H1 (cell line): ENCODE measurements at regions not wholly inside any gene's neighbourhood (a gene's known extent, or its start where the extent isn't known, plus 50 kb on each side); places are given as distances from the start of the nearest gene placed in this dataset.

Experiments
- CTCF ChIA-PET: fragments of 300-600 bp; sonication (Branson Sonifier 250); formaldehyde crosslinking; loops from one replicate; lab custom pipeline; 2021; ENCODE audit not compliant: partially characterized antibody; lab: Charles Lee
- POLR2A ChIA-PET: fragments of 300-600 bp; sonication (Branson Sonifier 250); formaldehyde crosslinking; loops from one replicate; lab custom pipeline; 2021; ENCODE audit warnings: inconsistent platforms; ENCODE audit not compliant: partially characterized antibody; lab: Charles Lee
- DNase-seq, 2 experiments: peaks; one replicate each; pipeline versions ENCODE4 v3.0.0 to v3.0.0-alpha.2; 2010 to 2022; ENCODE audit warnings: low spot score in 2 of 2, low read depth in 1 of 2, mixed read lengths in 1 of 2
- FAIRE-seq: peaks from 2 replicates; lab custom pipeline; 2011; peaks lifted over from hg19 to GRCh38; lab: Jason Lieb, UNC
- H2AFZ ChIP-seq: 2 replicates; pipeline ENCODE4 v1.8.1; 2012; ENCODE audit warnings: low read length, inconsistent platforms
- H2AK5ac ChIP-seq: 2 replicates; pipeline ENCODE4 v1.6.1; 2013; ENCODE audit warnings: low read depth, low read length
- H2BK120ac ChIP-seq: replicated peaks from 2 replicates; pipeline ENCODE3; 2013; ENCODE audit warnings: low read depth, low read length, inconsistent platforms
- H2BK12ac ChIP-seq: 2 replicates; pipeline ENCODE4 v1.6.1; 2013; ENCODE audit warnings: low read depth, low read length
- H2BK15ac ChIP-seq: 2 replicates; pipeline ENCODE4 v1.6.1; 2013; ENCODE audit warnings: low read length
- H2BK20ac ChIP-seq: 2 replicates; pipeline ENCODE4 v1.6.1; 2013; ENCODE audit warnings: low read length
- H2BK5ac ChIP-seq: 2 replicates; pipeline ENCODE4 v1.6.1; 2013; ENCODE audit warnings: low read depth, low read length
- H3K14ac ChIP-seq: 2 replicates; pipeline ENCODE4 v1.6.1; 2013; ENCODE audit warnings: inconsistent platforms; ENCODE audit not compliant: insufficient read length
- H3K18ac ChIP-seq: 2 replicates; pipeline ENCODE4 v1.6.1; 2013; ENCODE audit warnings: low read length; ENCODE audit errors: extremely low read depth
- H3K23ac ChIP-seq: 2 replicates; pipeline ENCODE4 v1.6.1; 2013; ENCODE audit warnings: inconsistent platforms; ENCODE audit not compliant: insufficient read length
- H3K23me2 ChIP-seq: 2 replicates; pipeline ENCODE4 v1.6.1; 2013; ENCODE audit warnings: low read depth, low read length
- H3K27ac ChIP-seq: 2 replicates; pipeline ENCODE4 v1.6.1; 2011; ENCODE audit warnings: low read depth, low read length, inconsistent platforms
- H3K27me3 ChIP-seq, 4 experiments: replicated peaks in 1 of 4; 1 replicate in 1 of 4; 2 replicates in 3 of 4; pipeline versions ENCODE4 v1.6.1 to v1.8.1; 2011 to 2013; ENCODE audit warnings: low read length in 3 of 4, mild to moderate bottlenecking in 3 of 4, inconsistent platforms in 2 of 4, mixed read lengths in 2 of 4, moderate library complexity in 1 of 4; ENCODE audit not compliant: control insufficient read depth in 3 of 4, insufficient read depth in 3 of 4; ENCODE audit errors: extremely low read depth in 1 of 4
- H3K36me3 ChIP-seq, 4 experiments: 2 replicates each; pipeline versions ENCODE4 v1.6.1 to v1.8.1; 2011 to 2013; ENCODE audit warnings: mild to moderate bottlenecking in 4 of 4, low read length in 3 of 4, moderate library complexity in 2 of 4, control low read depth in 1 of 4, inconsistent platforms in 1 of 4; ENCODE audit not compliant: insufficient read depth in 4 of 4, control insufficient read depth in 2 of 4
- H3K4ac ChIP-seq: replicated peaks from 2 replicates; pipeline ENCODE3; 2013; ENCODE audit warnings: low read length, low read depth, mixed read lengths, inconsistent platforms; ENCODE audit not compliant: insufficient read length
- H3K4me1 ChIP-seq, 4 experiments: replicated peaks in 1 of 4; 1 replicate in 1 of 4; 2 replicates in 3 of 4; pipeline versions ENCODE4 v1.6.1 to v1.8.1; 2011 to 2013; ENCODE audit warnings: low read length in 3 of 4, inconsistent platforms in 2 of 4, mixed read lengths in 1 of 4; ENCODE audit not compliant: insufficient read depth in 4 of 4, control insufficient read depth in 3 of 4
- H3K4me2 ChIP-seq, 2 experiments: 2 replicates each; pipeline versions ENCODE4 v1.6.1 to v1.8.1; 2011 to 2013; ENCODE audit warnings: low read depth in 2 of 2, low read length in 2 of 2, control low read depth in 1 of 2, inconsistent platforms in 1 of 2, mild to moderate bottlenecking in 1 of 2; ENCODE audit not compliant: insufficient read depth in 1 of 2
- H3K4me3 ChIP-seq, 4 experiments: fragments of 200-600, 300-600 bp in 1 of 4; sonication (generic), shearing (Covaris generic), sonication (Bioruptor Twin) in 1 of 4; 2 replicates each; pipeline versions ENCODE4 v1.5.1 to v1.8.1; 2011 to 2016; ENCODE audit warnings: low read length in 4 of 4, low read depth in 3 of 4, control low read depth in 2 of 4, inconsistent platforms in 2 of 4, mild to moderate bottlenecking in 2 of 4, mixed read lengths in 1 of 4, moderate library complexity in 1 of 4; ENCODE audit not compliant: insufficient read depth in 2 of 4; ENCODE audit errors: extremely low read depth in 1 of 4
- H3K56ac ChIP-seq: replicated peaks from 2 replicates; pipeline ENCODE3; 2013; ENCODE audit warnings: low read depth, mild to moderate bottlenecking, mixed read lengths, low read length, inconsistent platforms; ENCODE audit not compliant: insufficient read length
- H3K79me1 ChIP-seq: 2 replicates; pipeline ENCODE4 v1.6.1; 2013; ENCODE audit warnings: low read depth, low read length, control low read depth
- H3K79me2 ChIP-seq, 2 experiments: 2 replicates each; pipeline versions ENCODE4 v1.6.1 to v1.8.1; 2012 to 2013; ENCODE audit warnings: low read length in 2 of 2, mild to moderate bottlenecking in 2 of 2, inconsistent platforms in 1 of 2; ENCODE audit not compliant: insufficient read depth in 2 of 2, control insufficient read depth in 1 of 2
- H3K9ac ChIP-seq, 4 experiments: replicated peaks in 1 of 4; 1 replicate in 1 of 4; 2 replicates in 3 of 4; pipeline versions ENCODE4 v1.6.1 to v1.8.1; 2011 to 2013; ENCODE audit warnings: low read depth in 3 of 4, low read length in 3 of 4, control low read depth in 2 of 4, mild to moderate bottlenecking in 2 of 4, moderate library complexity in 2 of 4, inconsistent platforms in 1 of 4; ENCODE audit errors: extremely low read depth in 1 of 4
- H3K9me3 ChIP-seq, 2 experiments: 2 replicates each; pipeline versions ENCODE4 v1.6.1 to v1.8.1; 2012 to 2013; ENCODE audit warnings: mild to moderate bottlenecking in 2 of 2, moderate library complexity in 2 of 2, control low read depth in 1 of 2, inconsistent platforms in 1 of 2, low read depth in 1 of 2, low read length in 1 of 2, mixed read lengths in 1 of 2; ENCODE audit not compliant: insufficient read depth in 2 of 2
- H4K20me1 ChIP-seq, 2 experiments: replicated peaks in 1 of 2; 2 replicates each; pipeline versions ENCODE3 to v1.8.1; 2011 to 2013; ENCODE audit warnings: inconsistent platforms in 2 of 2, low read length in 2 of 2, mild to moderate bottlenecking in 1 of 2; ENCODE audit not compliant: insufficient read depth in 2 of 2, control insufficient read depth in 1 of 2
- H4K5ac ChIP-seq: 2 replicates; pipeline ENCODE4 v1.6.1; 2013; ENCODE audit warnings: low read length, low read depth, mixed read lengths, inconsistent platforms; ENCODE audit not compliant: insufficient read length
- H4K8ac ChIP-seq: 2 replicates; pipeline ENCODE4 v1.8.0; 2013; ENCODE audit warnings: mild to moderate bottlenecking, moderate library complexity, low read length, inconsistent platforms; ENCODE audit not compliant: insufficient read depth; ENCODE audit errors: extremely low read depth
- H4K91ac ChIP-seq: replicated peaks from 2 replicates; pipeline ENCODE3; 2013; ENCODE audit warnings: low read length, mixed read lengths, inconsistent platforms; ENCODE audit not compliant: insufficient read length
- ASH2L ChIP-seq: fragments of 200-600, 300-600 bp; sonication (generic); IDR thresholded peaks from one replicate; pipeline ENCODE4 v1.7.1; 2017; ENCODE audit warnings: low read length
- CEBPB ChIP-seq: IDR thresholded peaks from 2 replicates; pipeline ENCODE4 v1.6.1; 2012; ENCODE audit warnings: low read depth, low read length
- CHD1 ChIP-seq: IDR thresholded peaks from 2 replicates; pipeline ENCODE4 v1.6.1; 2012; ENCODE audit warnings: low read depth, low read length, improper control_type of control experiment
- KDM4A ChIP-seq: IDR thresholded peaks from one replicate; pipeline ENCODE4 v1.7.1; 2012; ENCODE audit warnings: low read depth, mild to moderate bottlenecking, moderate library complexity, low read length, inconsistent platforms; ENCODE audit not compliant: severe bottlenecking
- MAFK ChIP-seq: IDR thresholded peaks from 2 replicates; pipeline ENCODE4 v1.6.1; 2012; ENCODE audit warnings: low read depth, mild to moderate bottlenecking, improper control_type of control experiment, low read length
- NANOG ChIP-seq: IDR thresholded peaks from 2 replicates; pipeline ENCODE4 v1.6.1; 2011; ENCODE audit warnings: low read length, low read depth, mild to moderate bottlenecking, inconsistent platforms; ENCODE audit not compliant: insufficient read depth, poor library complexity, severe bottlenecking
- NRF1 ChIP-seq: IDR thresholded peaks from 2 replicates; pipeline ENCODE4 v1.6.1; 2011; ENCODE audit warnings: mild to moderate bottlenecking, low read depth, low read length, improper control_type of control experiment
- SP1 ChIP-seq: IDR thresholded peaks from 2 replicates; pipeline ENCODE4 v1.6.1; 2011; ENCODE audit warnings: low read depth, low read length
- SP2 ChIP-seq: IDR thresholded peaks from 2 replicates; pipeline ENCODE4 v1.6.1; 2012; ENCODE audit warnings: mild to moderate bottlenecking, low read length, inconsistent platforms
- SRF ChIP-seq: IDR thresholded peaks from 2 replicates; pipeline ENCODE4 v1.6.1; 2011; ENCODE audit warnings: mild to moderate bottlenecking, low read depth, low read length, moderate library complexity
- TBP ChIP-seq: IDR thresholded peaks from 2 replicates; pipeline ENCODE4 v1.6.1; 2011; ENCODE audit warnings: low read depth, low read length, improper control_type of control experiment
- YY1 ChIP-seq: IDR thresholded peaks from 2 replicates; pipeline ENCODE4 v1.6.1; 2011; ENCODE audit warnings: low read depth, mild to moderate bottlenecking, low read length
- WGBS, 2 experiments: shearing (Covaris generic) in 1 of 2; methylation state at CpG; one replicate each; pipeline versions ENCODE4 v1.1.6 to v1.1.7; 2013 to 2015; ENCODE audit warnings: low lambda C conversion rate in 2 of 2, mixed read lengths in 2 of 2, inconsistent platforms in 1 of 2, low coverage in 1 of 2, missing lambda C conversion rate in 1 of 2; ENCODE audit not compliant: insufficient replicate concordance in 2 of 2, insufficient coverage in 1 of 2, insufficient read length in 1 of 2; ENCODE audit errors: extremely low coverage in 1 of 2, missing lambda C conversion rate in 1 of 2; 5-methylcytosine and 5-hydroxymethylcytosine counted together
- TF ChIP-seq, protein P1 (sequence below): IDR thresholded peaks from 2 replicates; pipeline ENCODE4 v1.6.1; 2011; ENCODE audit warnings: low read length, improper control_type of control experiment

DNA sequence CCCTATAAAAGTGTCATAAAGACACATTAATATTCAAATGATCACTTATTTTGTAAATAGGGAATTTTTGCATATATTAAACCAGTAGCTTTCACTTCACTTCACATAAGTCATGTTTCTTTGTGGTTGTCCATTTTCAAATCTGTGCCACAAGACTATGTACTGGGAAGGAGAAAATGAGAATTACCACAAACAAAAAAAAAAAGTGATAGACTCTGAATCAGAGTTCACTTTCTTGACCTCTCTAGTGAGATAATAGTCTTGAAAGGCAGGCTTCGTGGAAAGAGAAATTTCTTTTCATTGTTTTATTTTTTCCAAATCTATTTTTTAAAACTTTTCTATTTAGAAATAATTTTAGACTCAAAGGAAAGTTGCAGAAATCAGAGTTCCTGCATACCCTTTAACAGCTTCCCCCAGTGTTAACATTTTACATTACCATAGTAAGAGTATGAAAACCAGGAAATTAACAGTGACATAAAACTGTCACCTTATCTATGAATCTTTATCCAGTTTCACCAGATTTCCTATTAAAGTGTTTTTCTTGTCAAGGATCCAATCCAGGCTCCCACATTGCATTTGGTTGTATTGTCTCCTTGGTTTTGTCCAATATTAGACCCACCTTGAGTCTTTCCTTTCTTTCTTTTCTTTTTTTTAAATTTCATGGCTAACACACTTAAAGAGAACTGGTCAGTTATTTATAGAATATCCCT lies 215.4 kb upstream of the PGRMC2 start:
- no peak for FAIRE-seq
- no peak for TF ChIP-seq SP1
- no peak for TF ChIP-seq SP2
- no peak for TF ChIP-seq TBP
- TF ChIP-seq MAFK, result no peak
- no peak for TF ChIP-seq ASH2L
- no peak for TF ChIP-seq NANOG
- no peak for TF ChIP-seq SRF
- no peak for TF ChIP-seq CHD1
- no peak for TF ChIP-seq CEBPB
- TF ChIP-seq, protein P1, sequence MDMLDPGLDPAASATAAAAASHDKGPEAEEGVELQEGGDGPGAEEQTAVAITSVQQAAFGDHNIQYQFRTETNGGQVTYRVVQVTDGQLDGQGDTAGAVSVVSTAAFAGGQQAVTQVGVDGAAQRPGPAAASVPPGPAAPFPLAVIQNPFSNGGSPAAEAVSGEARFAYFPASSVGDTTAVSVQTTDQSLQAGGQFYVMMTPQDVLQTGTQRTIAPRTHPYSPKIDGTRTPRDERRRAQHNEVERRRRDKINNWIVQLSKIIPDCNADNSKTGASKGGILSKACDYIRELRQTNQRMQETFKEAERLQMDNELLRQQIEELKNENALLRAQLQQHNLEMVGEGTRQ, result no peak
- TF ChIP-seq NRF1, result no peak
- TF ChIP-seq KDM4A, result no peak
- TF ChIP-seq YY1, result no peak

More for the DNA sequence above, 215.4 kb upstream of the PGRMC2 start:
- H2BK12ac ChIP-seq, result no peak overlapping the region
- H4K8ac ChIP-seq, result no peak overlapping the region
- H3K79me1 ChIP-seq, result no peaks in the 10 kb centered on the region
- WGBS, 2 experiments, result 87% methylated on average over 1 of the region's 1 CpG; no CpG with 5 or more reads in 1 of the 2 experiments
- no peak overlapping the region for H4K91ac ChIP-seq
- H3K23me2 ChIP-seq, result no peaks in the 10 kb centered on the region
- DNase-seq, result no peak
- H4K5ac ChIP-seq, result no peak overlapping the region
- H3K36me3 ChIP-seq, result no peaks in the 10 kb centered on the region
- no peak overlapping the region for H3K27ac ChIP-seq
- no peak overlapping the region for H2AK5ac ChIP-seq
- no peaks in the 10 kb centered on the region for H3K79me2 ChIP-seq
- H3K4me2 ChIP-seq, result no peak overlapping the region
- H3K27me3 ChIP-seq, result no peaks in the 10 kb centered on the region
- no peak overlapping the region for H3K9ac ChIP-seq
- no peak overlapping the region for H3K18ac ChIP-seq
- no peaks in the 10 kb centered on the region for H4K20me1 ChIP-seq
- no peak overlapping the region for H2AFZ ChIP-seq
- no peak overlapping the region for H3K4me3 ChIP-seq
- H3K23ac ChIP-seq, result no peak overlapping the region
- no peaks in the 10 kb centered on the region for H3K4me1 ChIP-seq
- H2BK15ac ChIP-seq, result no peak overlapping the region
- POLR2A ChIA-PET, result no interaction called here
- no peak overlapping the region for H2BK5ac ChIP-seq
- H2BK120ac ChIP-seq, result no peak overlapping the region
- H2BK20ac ChIP-seq, result no peak overlapping the region
- H3K4ac ChIP-seq, result no peak overlapping the region
- no peak overlapping the region for H3K14ac ChIP-seq
- CTCF ChIA-PET, result interaction anchor here (0.6 to 1.2 kb wide), 4 partner anchors 14 to 982 kb away, joined by 3 to 4 read pairs (median 4); no protein-coding TSS in a partner anchor
- H3K9me3 ChIP-seq, result peaks cover 5 to 11% of the 10 kb centered on the region in 2 experiments; a peak in 1 of 4 replicates
- H3K56ac ChIP-seq, result no peak overlapping the region
